ENCODE measurements at regions not wholly inside any gene's neighbourhood (a gene's known extent, or its start where the extent isn't known, plus 50 kb on each side); places are given as distances from the start of the nearest gene placed in this dataset.

GRCh38 chr10:90304533-90304932 is 553.3 kb downstream of the HTR7 start:
- no peak for TF ChIP-seq CTCF (conservative IDR thresholded peaks at IDR 0.05; ENCODE audit: low read length)
- no peak overlapping the region for H3K4me3 ChIP-seq (ENCODE audit: low read length)

GRCh38 chr10:90306187-90306586 is 551.7 kb downstream of the HTR7 start:
- no peak overlapping the region for H3K4me3 ChIP-seq (ENCODE audit: low read length)
- TF ChIP-seq CTCF (conservative IDR thresholded peaks at IDR 0.05; ENCODE audit: low read length), result no peak
- DNase-seq (ENCODE audit: low read depth), result no peak

More at GRCh38 chr10:90304533-90304932, 553.3 kb downstream of the HTR7 start:
- no peak for DNase-seq (ENCODE audit: low read depth)

GRCh38 chr10:90308223-90308622 is 549.6 kb downstream of the HTR7 start:
- TF ChIP-seq CTCF (conservative IDR thresholded peaks at IDR 0.05; ENCODE audit: low read length), result no peak
- no peak overlapping the region for H3K4me3 ChIP-seq (ENCODE audit: low read length)
- DNase-seq (ENCODE audit: low read depth), result peak; percentile 11

GRCh38 chr10:90313576-90314325 is 544.1 kb downstream of the HTR7 start:
- no peak overlapping the region for H3K4me3 ChIP-seq (ENCODE audit: low read length)
- no peak for TF ChIP-seq CTCF (conservative IDR thresholded peaks at IDR 0.05; ENCODE audit: low read length)
- DNase-seq (ENCODE audit: low read depth), result no peak

- no peak overlapping the region for H3K4me3 ChIP-seq (ENCODE audit: low read length)
Measured at GRCh38 chr10:90314718-90315117, 543.1 kb downstream of the HTR7 start.

GRCh38 chr10:90317172-90317571 is 540.7 kb downstream of the HTR7 start:
- H3K4me3 ChIP-seq (ENCODE audit: low read length), result no peak overlapping the region
- DNase-seq (ENCODE audit: low read depth), result no peak
- TF ChIP-seq CTCF (conservative IDR thresholded peaks at IDR 0.05; ENCODE audit: low read length), result no peak

More at GRCh38 chr10:90314718-90315117, 543.1 kb downstream of the HTR7 start:
- no peak for DNase-seq (ENCODE audit: low read depth)
- TF ChIP-seq CTCF (conservative IDR thresholded peaks at IDR 0.05; ENCODE audit: low read length), result no peak

GRCh38 chr10:90318659-90319058 is 539.2 kb downstream of the HTR7 start:
- no peak for TF ChIP-seq CTCF (conservative IDR thresholded peaks at IDR 0.05; ENCODE audit: low read length)
- DNase-seq (ENCODE audit: low read depth), result no peak
- no peak overlapping the region for H3K4me3 ChIP-seq (ENCODE audit: low read length)
